ENCODE measurements at regions not wholly inside any gene's neighbourhood (a gene's known extent, or its start where the extent isn't known, plus 50 kb on each side); places are given as distances from the start of the nearest gene placed in this dataset.

GRCh38 chr13:71149498-71150363 lies 717.3 kb downstream of the DACH1 start:
- TF ChIP-seq RARB (CRISPR knock-in tag; IDR thresholded peaks at IDR 0.05) (no peak), ZC3H10 (CRISPR knock-in tag; IDR thresholded peaks at IDR 0.05) (no peak), ISL1 (CRISPR knock-in tag; IDR thresholded peaks at IDR 0.05) (no peak), BACH2 (CRISPR knock-in tag; IDR thresholded peaks at IDR 0.05; ENCODE audit: borderline replicate concordance) (no peak)
- TF ChIP-seq, protein P1, sequence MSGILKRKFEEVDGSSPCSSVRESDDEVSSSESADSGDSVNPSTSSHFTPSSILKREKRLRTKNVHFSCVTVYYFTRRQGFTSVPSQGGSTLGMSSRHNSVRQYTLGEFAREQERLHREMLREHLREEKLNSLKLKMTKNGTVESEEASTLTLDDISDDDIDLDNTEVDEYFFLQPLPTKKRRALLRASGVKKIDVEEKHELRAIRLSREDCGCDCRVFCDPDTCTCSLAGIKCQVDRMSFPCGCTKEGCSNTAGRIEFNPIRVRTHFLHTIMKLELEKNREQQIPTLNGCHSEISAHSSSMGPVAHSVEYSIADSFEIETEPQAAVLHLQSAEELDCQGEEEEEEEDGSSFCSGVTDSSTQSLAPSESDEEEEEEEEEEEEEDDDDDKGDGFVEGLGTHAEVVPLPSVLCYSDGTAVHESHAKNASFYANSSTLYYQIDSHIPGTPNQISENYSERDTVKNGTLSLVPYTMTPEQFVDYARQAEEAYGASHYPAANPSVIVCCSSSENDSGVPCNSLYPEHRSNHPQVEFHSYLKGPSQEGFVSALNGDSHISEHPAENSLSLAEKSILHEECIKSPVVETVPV (CRISPR knock-in tag; IDR thresholded peaks at IDR 0.05): no peak
- ATAC-seq: no peak

DNA sequence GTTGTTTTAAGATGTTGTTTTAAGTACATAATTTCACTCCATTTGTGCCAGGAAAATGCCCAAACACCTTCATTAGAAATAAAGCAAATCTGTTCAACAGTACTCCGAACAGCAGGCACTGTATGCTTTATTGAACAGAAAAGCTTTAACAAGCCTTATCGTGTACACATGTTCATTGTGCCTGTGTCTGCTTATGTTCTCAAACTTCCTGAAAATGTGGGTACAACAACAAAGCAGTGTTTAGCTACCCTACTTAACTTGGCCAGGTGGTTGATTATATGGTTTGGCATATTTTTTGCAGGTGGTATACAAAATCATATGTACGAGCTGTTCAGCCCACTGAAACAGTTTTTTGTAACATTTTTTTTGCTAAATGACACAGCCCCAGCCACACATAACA lies 718.0 kb downstream of the DACH1 start:
- no peak for ATAC-seq
- TF ChIP-seq ZC3H10 (CRISPR knock-in tag; IDR thresholded peaks at IDR 0.05): no peak
- TF ChIP-seq, protein P2, sequence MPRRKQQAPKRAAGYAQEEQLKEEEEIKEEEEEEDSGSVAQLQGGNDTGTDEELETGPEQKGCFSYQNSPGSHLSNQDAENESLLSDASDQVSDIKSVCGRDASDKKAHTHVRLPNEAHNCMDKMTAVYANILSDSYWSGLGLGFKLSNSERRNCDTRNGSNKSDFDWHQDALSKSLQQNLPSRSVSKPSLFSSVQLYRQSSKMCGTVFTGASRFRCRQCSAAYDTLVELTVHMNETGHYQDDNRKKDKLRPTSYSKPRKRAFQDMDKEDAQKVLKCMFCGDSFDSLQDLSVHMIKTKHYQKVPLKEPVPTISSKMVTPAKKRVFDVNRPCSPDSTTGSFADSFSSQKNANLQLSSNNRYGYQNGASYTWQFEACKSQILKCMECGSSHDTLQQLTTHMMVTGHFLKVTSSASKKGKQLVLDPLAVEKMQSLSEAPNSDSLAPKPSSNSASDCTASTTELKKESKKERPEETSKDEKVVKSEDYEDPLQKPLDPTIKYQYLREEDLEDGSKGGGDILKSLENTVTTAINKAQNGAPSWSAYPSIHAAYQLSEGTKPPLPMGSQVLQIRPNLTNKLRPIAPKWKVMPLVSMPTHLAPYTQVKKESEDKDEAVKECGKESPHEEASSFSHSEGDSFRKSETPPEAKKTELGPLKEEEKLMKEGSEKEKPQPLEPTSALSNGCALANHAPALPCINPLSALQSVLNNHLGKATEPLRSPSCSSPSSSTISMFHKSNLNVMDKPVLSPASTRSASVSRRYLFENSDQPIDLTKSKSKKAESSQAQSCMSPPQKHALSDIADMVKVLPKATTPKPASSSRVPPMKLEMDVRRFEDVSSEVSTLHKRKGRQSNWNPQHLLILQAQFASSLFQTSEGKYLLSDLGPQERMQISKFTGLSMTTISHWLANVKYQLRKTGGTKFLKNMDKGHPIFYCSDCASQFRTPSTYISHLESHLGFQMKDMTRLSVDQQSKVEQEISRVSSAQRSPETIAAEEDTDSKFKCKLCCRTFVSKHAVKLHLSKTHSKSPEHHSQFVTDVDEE (CRISPR knock-in tag; IDR thresholded peaks at IDR 0.05): no peak
- no peak for TF ChIP-seq ARNTL (CRISPR knock-in tag; IDR thresholded peaks at IDR 0.05; ENCODE audit: borderline replicate concordance, low read depth)
- TF ChIP-seq POU6F1 (CRISPR knock-in tag; IDR thresholded peaks at IDR 0.05; ENCODE audit: borderline replicate concordance, low read depth): no peak
- no peak for TF ChIP-seq ISL1 (CRISPR knock-in tag; IDR thresholded peaks at IDR 0.05)
- TF ChIP-seq BACH2 (CRISPR knock-in tag; IDR thresholded peaks at IDR 0.05; ENCODE audit: borderline replicate concordance): no peak
- TF ChIP-seq PATZ1 (CRISPR knock-in tag; IDR thresholded peaks at IDR 0.05; ENCODE audit: borderline replicate concordance): no peak
- no peak for TF ChIP-seq ZNF70 (CRISPR knock-in tag; IDR thresholded peaks at IDR 0.05)
- TF ChIP-seq SNAI2 (CRISPR knock-in tag; IDR thresholded peaks at IDR 0.05): no peak
- TF ChIP-seq TOX (CRISPR knock-in tag; IDR thresholded peaks at IDR 0.05; ENCODE audit: borderline replicate concordance): no peak
- TF ChIP-seq ZNF8 (CRISPR knock-in tag; IDR thresholded peaks at IDR 0.05): no peak

DNA sequence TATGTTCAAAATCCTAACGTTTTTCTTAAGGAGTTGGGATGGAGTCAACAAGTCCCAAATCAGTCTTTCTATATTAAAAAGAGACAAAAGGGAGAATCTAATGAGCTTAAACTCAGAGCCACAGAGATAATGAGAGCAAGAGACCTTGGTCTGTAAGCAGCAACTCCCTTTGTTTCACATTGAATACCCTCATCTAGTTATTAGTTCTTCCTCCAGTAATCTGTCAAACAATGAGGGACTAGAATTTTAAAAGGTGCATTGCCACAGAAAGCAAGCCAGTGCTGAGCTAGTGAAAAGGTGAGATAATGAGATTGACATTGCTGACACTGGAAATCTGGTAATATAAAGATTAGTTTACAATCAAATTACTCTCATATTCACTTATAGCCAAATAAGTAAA lies 718.6 kb downstream of the DACH1 start:
- no peak for ATAC-seq
- TF ChIP-seq, protein P1 (CRISPR knock-in tag; IDR thresholded peaks at IDR 0.05): no peak
- TF ChIP-seq SNAI2 (CRISPR knock-in tag; IDR thresholded peaks at IDR 0.05): no peak
- TF ChIP-seq, protein P3, sequence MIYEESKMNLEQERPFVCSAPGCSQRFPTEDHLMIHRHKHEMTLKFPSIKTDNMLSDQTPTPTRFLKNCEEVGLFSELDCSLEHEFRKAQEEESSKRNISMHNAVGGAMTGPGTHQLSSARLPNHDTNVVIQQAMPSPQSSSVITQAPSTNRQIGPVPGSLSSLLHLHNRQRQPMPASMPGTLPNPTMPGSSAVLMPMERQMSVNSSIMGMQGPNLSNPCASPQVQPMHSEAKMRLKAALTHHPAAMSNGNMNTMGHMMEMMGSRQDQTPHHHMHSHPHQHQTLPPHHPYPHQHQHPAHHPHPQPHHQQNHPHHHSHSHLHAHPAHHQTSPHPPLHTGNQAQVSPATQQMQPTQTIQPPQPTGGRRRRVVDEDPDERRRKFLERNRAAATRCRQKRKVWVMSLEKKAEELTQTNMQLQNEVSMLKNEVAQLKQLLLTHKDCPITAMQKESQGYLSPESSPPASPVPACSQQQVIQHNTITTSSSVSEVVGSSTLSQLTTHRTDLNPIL (CRISPR knock-in tag; IDR thresholded peaks at IDR 0.05; ENCODE audit: low read depth): no peak
- TF ChIP-seq PPARA (CRISPR knock-in tag; IDR thresholded peaks at IDR 0.05; ENCODE audit: borderline replicate concordance): no peak
- TF ChIP-seq ISL1 (CRISPR knock-in tag; IDR thresholded peaks at IDR 0.05): no peak
- TF ChIP-seq ESRRG (CRISPR knock-in tag; IDR thresholded peaks at IDR 0.05): no peak
- no peak for TF ChIP-seq BACH2 (CRISPR knock-in tag; IDR thresholded peaks at IDR 0.05; ENCODE audit: borderline replicate concordance)
- TF ChIP-seq ZNF8 (CRISPR knock-in tag; IDR thresholded peaks at IDR 0.05): no peak
- no peak for TF ChIP-seq OSR1 (CRISPR knock-in tag; IDR thresholded peaks at IDR 0.05)
- no peak for TF ChIP-seq ZNF70 (CRISPR knock-in tag; IDR thresholded peaks at IDR 0.05)
- no peak for TF ChIP-seq POU6F1 (CRISPR knock-in tag; IDR thresholded peaks at IDR 0.05; ENCODE audit: borderline replicate concordance, low read depth)
- no peak for TF ChIP-seq TOX (CRISPR knock-in tag; IDR thresholded peaks at IDR 0.05; ENCODE audit: borderline replicate concordance)
- no peak for TF ChIP-seq ZC3H10 (CRISPR knock-in tag; IDR thresholded peaks at IDR 0.05)
- TF ChIP-seq RARB (CRISPR knock-in tag; IDR thresholded peaks at IDR 0.05): no peak
- TF ChIP-seq CSDC2 (CRISPR knock-in tag; IDR thresholded peaks at IDR 0.05): no peak
- no peak for TF ChIP-seq ZFP3 (CRISPR knock-in tag; IDR thresholded peaks at IDR 0.05)
- TF ChIP-seq ARNTL (CRISPR knock-in tag; IDR thresholded peaks at IDR 0.05; ENCODE audit: borderline replicate concordance, low read depth): no peak
- TF ChIP-seq GLIS3 (CRISPR knock-in tag; IDR thresholded peaks at IDR 0.05): no peak

Data from SK-N-SH treated with all-trans-retinoic acid at 6 μM for 48 hours (cell line).